ENCODE measurements at regions not wholly inside any gene's neighbourhood (a gene's known extent, or its start where the extent isn't known, plus 50 kb on each side); places are given as distances from the start of the nearest gene placed in this dataset.
"Not testable (repeated sequence)": the region's sequence is repeated elsewhere in the genome, so short reads cannot be mapped to it uniquely, and the experiment has no call there.

GRCh38 chr13:40052954-40053353 lies 397.5 kb downstream of the COG6 start:
- no peak overlapping the region for H3K27ac ChIP-seq (ENCODE audit: poor library complexity, severe bottlenecking)
- no peaks in the 10 kb centered on the region for H3K4me1 ChIP-seq (ENCODE audit: insufficient read depth, poor library complexity, severe bottlenecking)
- H3K36me3 ChIP-seq (ENCODE audit: low read depth): no peaks in the 10 kb centered on the region
- no peak for TF ChIP-seq CTCF (IDR thresholded peaks at IDR 0.05; ENCODE audit: poor library complexity, severe bottlenecking)
- H3K4me3 ChIP-seq (ENCODE audit: severe bottlenecking): no peak overlapping the region
- no peaks in the 10 kb centered on the region for H3K27me3 ChIP-seq (ENCODE audit: insufficient read depth, poor library complexity, severe bottlenecking)
- DNase-seq (ENCODE audit: low spot score) (no peak), ATAC-seq (ENCODE audit: low read depth) (no peak)
- no peaks in the 10 kb centered on the region for H3K9me3 ChIP-seq (ENCODE audit: severe bottlenecking)

- no peaks in the 10 kb centered on the region for H3K36me3 ChIP-seq (ENCODE audit: low read depth)
- H3K4me1 ChIP-seq (ENCODE audit: insufficient read depth, poor library complexity, severe bottlenecking): no peaks in the 10 kb centered on the region
- no peaks in the 10 kb centered on the region for H3K27me3 ChIP-seq (ENCODE audit: insufficient read depth, poor library complexity, severe bottlenecking)
- no peak overlapping the region for H3K4me3 ChIP-seq (ENCODE audit: severe bottlenecking)
- no peak overlapping the region for H3K27ac ChIP-seq (ENCODE audit: poor library complexity, severe bottlenecking)
- H3K9me3 ChIP-seq (ENCODE audit: severe bottlenecking): no peaks in the 10 kb centered on the region
- TF ChIP-seq CTCF (IDR thresholded peaks at IDR 0.05; ENCODE audit: poor library complexity, severe bottlenecking): no peak
- DNase-seq (ENCODE audit: low spot score) (no peak), ATAC-seq (ENCODE audit: low read depth) (no peak)
These were observed 397.9 kb downstream of the COG6 start for GRCh38 chr13:40053401-40053800.

GRCh38 chr13:40054422-40054821 lies 399.0 kb downstream of the COG6 start:
- ATAC-seq (ENCODE audit: low read depth); H3K4me3 ChIP-seq (ENCODE audit: severe bottlenecking); DNase-seq (ENCODE audit: low spot score); H3K9me3 ChIP-seq (ENCODE audit: severe bottlenecking); H3K27me3 ChIP-seq (ENCODE audit: insufficient read depth, poor library complexity, severe bottlenecking); H3K27ac ChIP-seq (ENCODE audit: poor library complexity, severe bottlenecking); H3K36me3 ChIP-seq (ENCODE audit: low read depth); H3K4me1 ChIP-seq (ENCODE audit: insufficient read depth, poor library complexity, severe bottlenecking): not testable (repeated sequence)

- no peak for DNase-seq (ENCODE audit: low spot score)
- TF ChIP-seq CTCF (IDR thresholded peaks at IDR 0.05; ENCODE audit: poor library complexity, severe bottlenecking): no peak
- Histone ChIP-seq H3K36me3 (ENCODE audit: low read depth) (no peaks in the 10 kb centered on the region), H3K27ac (ENCODE audit: poor library complexity, severe bottlenecking) (no peak overlapping the region), H3K4me3 (ENCODE audit: severe bottlenecking) (no peak overlapping the region), H3K4me1 (ENCODE audit: insufficient read depth, poor library complexity, severe bottlenecking) (peaks cover 15% of the 10 kb centered on the region), H3K9me3 (ENCODE audit: severe bottlenecking) (no peaks in the 10 kb centered on the region), H3K27me3 (ENCODE audit: insufficient read depth, poor library complexity, severe bottlenecking) (no peaks in the 10 kb centered on the region)
- ATAC-seq (ENCODE audit: low read depth): no peak
These were observed 401.6 kb downstream of the COG6 start for GRCh38 chr13:40056898-40057619.

GRCh38 chr13:40058757-40059236 lies 403.3 kb downstream of the COG6 start:
- no peaks in the 10 kb centered on the region for H3K36me3 ChIP-seq (ENCODE audit: low read depth)
- H3K27ac ChIP-seq (ENCODE audit: poor library complexity, severe bottlenecking): peak overlapping the region; percentile 39
- ATAC-seq (ENCODE audit: low read depth): no peak
- H3K4me1 ChIP-seq (ENCODE audit: insufficient read depth, poor library complexity, severe bottlenecking): peaks cover 15% of the 10 kb centered on the region
- TF ChIP-seq CTCF (IDR thresholded peaks at IDR 0.05; ENCODE audit: poor library complexity, severe bottlenecking): no peak
- H3K9me3 ChIP-seq (ENCODE audit: severe bottlenecking): no peaks in the 10 kb centered on the region
- DNase-seq (ENCODE audit: low spot score): no peak
- H3K27me3 ChIP-seq (ENCODE audit: insufficient read depth, poor library complexity, severe bottlenecking): no peaks in the 10 kb centered on the region
- H3K4me3 ChIP-seq (ENCODE audit: severe bottlenecking): no peak overlapping the region

All from RWPE2 (cell line).